ENCODE measurements at regions not wholly inside any gene's neighbourhood (a gene's known extent, or its start where the extent isn't known, plus 50 kb on each side); places are given as distances from the start of the nearest gene placed in this dataset.

DNA sequence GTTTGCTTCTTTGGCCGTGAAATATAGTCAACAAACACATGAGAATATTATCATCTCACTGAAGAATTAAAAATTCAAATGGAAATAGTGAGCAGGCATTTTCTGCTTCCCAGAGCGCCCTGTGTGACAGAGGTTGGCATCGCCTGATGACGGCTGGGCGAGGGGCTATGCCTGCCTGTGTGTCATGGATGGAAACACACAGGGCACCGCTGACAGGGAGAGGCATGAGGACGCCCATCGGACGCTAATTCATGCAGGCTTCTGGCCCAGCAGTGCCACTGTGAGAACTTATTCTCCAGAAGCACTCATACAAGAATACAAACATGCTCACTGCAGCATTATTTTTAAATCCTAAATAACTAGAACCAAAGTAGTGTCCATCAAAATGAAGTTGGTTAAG is 61.4 kb upstream of the OTOS start:
- DNase-seq (ENCODE audit: low read depth in 2 of 2) = no peak

DNA sequence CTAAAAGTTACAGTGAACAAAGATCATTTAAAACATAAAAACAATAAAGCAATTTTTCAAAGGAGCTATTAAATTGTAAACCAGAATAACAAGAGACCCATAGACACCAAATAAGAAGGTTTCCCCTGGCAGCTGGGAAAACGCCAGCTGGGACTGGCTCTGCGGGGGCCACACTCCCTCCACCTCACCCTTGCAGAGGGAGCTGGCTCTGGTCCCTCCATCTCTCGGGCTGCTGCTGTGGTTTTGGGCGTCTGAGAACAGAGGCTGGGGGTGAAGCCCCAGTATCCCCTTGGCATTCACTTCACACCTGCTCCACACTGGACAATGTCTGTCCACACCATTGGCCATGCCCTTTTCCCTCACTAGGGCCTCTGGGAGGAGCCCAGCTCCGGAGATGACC is 62.1 kb upstream of the OTOS start:
- DNase-seq (ENCODE audit: low read depth in 2 of 2) = no peak
- Histone ChIP-seq H3K36me3 (ENCODE audit: control insufficient read depth, insufficient read depth, low read length) (no peaks in the 10 kb centered on the region), H3K9me3 (ENCODE audit: control insufficient read depth, insufficient read depth, low read depth, low read length) (no peaks in the 10 kb centered on the region), H3K79me2 (ENCODE audit: control insufficient read depth, insufficient read depth, low read length) (no peaks in the 10 kb centered on the region), H3K9ac (ENCODE audit: insufficient read depth, low read length) (no peak overlapping the region), H4K20me1 (ENCODE audit: control insufficient read depth, extremely low read depth, insufficient read depth, low read length) (no peaks in the 10 kb centered on the region), H3K27me3 (ENCODE audit: control insufficient read depth, insufficient read depth, low read length) (peaks cover 14% of the 10 kb centered on the region), H3K4me3 (replicated peaks in 1 of 4; ENCODE audit: control extremely low read depth in 1 of 4, insufficient read depth in 1 of 4, low read depth in 3 of 4, low read length in 4 of 4) (no peak overlapping the region), H3K4me1 (ENCODE audit: control insufficient read depth, extremely low read depth, insufficient read depth, low read length) (no peaks in the 10 kb centered on the region), H2AFZ (ENCODE audit: low read length) (no peak overlapping the region), H3K27ac (ENCODE audit: insufficient read depth, low read length) (no peak overlapping the region), H3K4me2 (ENCODE audit: extremely low read depth, insufficient read depth, low read length) (no peak overlapping the region)
- no peak for TF ChIP-seq EZH2 (IDR thresholded peaks at IDR 0.05; ENCODE audit: low read length, missing control alignments)
- TF ChIP-seq, protein P1, sequence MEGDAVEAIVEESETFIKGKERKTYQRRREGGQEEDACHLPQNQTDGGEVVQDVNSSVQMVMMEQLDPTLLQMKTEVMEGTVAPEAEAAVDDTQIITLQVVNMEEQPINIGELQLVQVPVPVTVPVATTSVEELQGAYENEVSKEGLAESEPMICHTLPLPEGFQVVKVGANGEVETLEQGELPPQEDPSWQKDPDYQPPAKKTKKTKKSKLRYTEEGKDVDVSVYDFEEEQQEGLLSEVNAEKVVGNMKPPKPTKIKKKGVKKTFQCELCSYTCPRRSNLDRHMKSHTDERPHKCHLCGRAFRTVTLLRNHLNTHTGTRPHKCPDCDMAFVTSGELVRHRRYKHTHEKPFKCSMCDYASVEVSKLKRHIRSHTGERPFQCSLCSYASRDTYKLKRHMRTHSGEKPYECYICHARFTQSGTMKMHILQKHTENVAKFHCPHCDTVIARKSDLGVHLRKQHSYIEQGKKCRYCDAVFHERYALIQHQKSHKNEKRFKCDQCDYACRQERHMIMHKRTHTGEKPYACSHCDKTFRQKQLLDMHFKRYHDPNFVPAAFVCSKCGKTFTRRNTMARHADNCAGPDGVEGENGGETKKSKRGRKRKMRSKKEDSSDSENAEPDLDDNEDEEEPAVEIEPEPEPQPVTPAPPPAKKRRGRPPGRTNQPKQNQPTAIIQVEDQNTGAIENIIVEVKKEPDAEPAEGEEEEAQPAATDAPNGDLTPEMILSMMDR (conservative IDR thresholded peaks at IDR 0.05 in 1 of 2, IDR thresholded peaks at IDR 0.05 in 1 of 2; ENCODE audit: low read depth in 1 of 2, low read length in 2 of 2) = no peak

More for the DNA sequence above, 61.4 kb upstream of the OTOS start:
- no peak overlapping the region for H3K27ac ChIP-seq (ENCODE audit: insufficient read depth, low read length)
- H3K9ac ChIP-seq (ENCODE audit: insufficient read depth, low read length) = no peak overlapping the region
- no peak overlapping the region for H3K4me3 ChIP-seq (replicated peaks in 1 of 4; ENCODE audit: control extremely low read depth in 1 of 4, insufficient read depth in 1 of 4, low read depth in 3 of 4, low read length in 4 of 4)
- no peak overlapping the region for H2AFZ ChIP-seq (ENCODE audit: low read length)
- H4K20me1 ChIP-seq (ENCODE audit: control insufficient read depth, extremely low read depth, insufficient read depth, low read length) = no peaks in the 10 kb centered on the region
- H3K27me3 ChIP-seq (ENCODE audit: control insufficient read depth, insufficient read depth, low read length) = peaks cover 14% of the 10 kb centered on the region
- no peaks in the 10 kb centered on the region for H3K79me2 ChIP-seq (ENCODE audit: control insufficient read depth, insufficient read depth, low read length)
- no peak overlapping the region for H3K4me2 ChIP-seq (ENCODE audit: extremely low read depth, insufficient read depth, low read length)
- H3K4me1 ChIP-seq (ENCODE audit: control insufficient read depth, extremely low read depth, insufficient read depth, low read length) = no peaks in the 10 kb centered on the region
- H3K36me3 ChIP-seq (ENCODE audit: control insufficient read depth, insufficient read depth, low read length) = no peaks in the 10 kb centered on the region
- no peaks in the 10 kb centered on the region for H3K9me3 ChIP-seq (ENCODE audit: control insufficient read depth, insufficient read depth, low read depth, low read length)
- TF ChIP-seq, protein P1 (conservative IDR thresholded peaks at IDR 0.05 in 1 of 2, IDR thresholded peaks at IDR 0.05 in 1 of 2; ENCODE audit: low read depth in 1 of 2, low read length in 2 of 2) = no peak

DNA sequence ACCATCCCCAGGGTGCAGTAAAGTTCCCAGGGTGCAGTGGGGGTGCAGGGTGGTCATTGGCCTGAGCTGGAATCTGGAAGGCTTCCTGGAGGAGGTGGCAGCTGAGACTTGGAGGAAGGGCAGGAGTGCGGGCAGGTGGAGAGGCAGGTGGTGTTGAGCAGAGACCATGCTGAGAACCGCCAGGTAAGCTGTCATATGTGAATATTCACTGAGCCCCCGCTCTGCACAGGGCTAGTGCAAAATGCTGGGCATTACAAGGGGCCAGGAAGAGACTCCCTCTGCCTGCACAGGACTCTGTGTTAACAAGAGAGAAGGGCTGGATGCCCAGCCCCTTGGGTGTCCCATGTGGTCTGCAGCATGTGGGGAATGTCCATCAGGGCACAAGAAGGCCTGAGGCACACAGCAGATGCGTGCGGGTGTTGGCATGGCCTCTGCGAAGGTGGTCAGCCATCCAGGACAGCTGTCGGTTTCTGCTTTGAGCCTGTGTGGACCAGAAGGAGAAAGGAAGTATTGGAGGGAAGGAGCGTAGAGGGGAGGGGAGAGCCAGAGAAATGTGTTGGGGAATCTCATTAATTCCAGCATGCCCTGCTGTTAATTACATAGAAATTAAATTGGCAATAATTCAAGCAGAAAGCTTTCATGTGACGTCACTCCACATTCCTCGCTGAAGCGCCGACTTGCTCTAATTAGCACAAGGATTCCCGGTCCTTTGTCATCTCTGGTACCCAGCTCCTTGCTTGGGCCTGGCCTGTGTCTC is 62.8 kb upstream of the OTOS start:
- H2AFZ ChIP-seq (ENCODE audit: low read length) = no peak overlapping the region
- H3K79me2 ChIP-seq (ENCODE audit: control insufficient read depth, insufficient read depth, low read length) = no peaks in the 10 kb centered on the region
- no peaks in the 10 kb centered on the region for H3K4me1 ChIP-seq (ENCODE audit: control insufficient read depth, extremely low read depth, insufficient read depth, low read length)
- no peak overlapping the region for H3K4me3 ChIP-seq (replicated peaks in 1 of 4; ENCODE audit: control extremely low read depth in 1 of 4, insufficient read depth in 1 of 4, low read depth in 3 of 4, low read length in 4 of 4)
- no peak overlapping the region for H3K9ac ChIP-seq (ENCODE audit: insufficient read depth, low read length)
- no peaks in the 10 kb centered on the region for H3K36me3 ChIP-seq (ENCODE audit: control insufficient read depth, insufficient read depth, low read length)
- H4K20me1 ChIP-seq (ENCODE audit: control insufficient read depth, extremely low read depth, insufficient read depth, low read length) = no peaks in the 10 kb centered on the region
- H3K4me2 ChIP-seq (ENCODE audit: extremely low read depth, insufficient read depth, low read length) = no peak overlapping the region
- H3K27me3 ChIP-seq (ENCODE audit: control insufficient read depth, insufficient read depth, low read length) = peaks cover 14% of the 10 kb centered on the region
- no peaks in the 10 kb centered on the region for H3K9me3 ChIP-seq (ENCODE audit: control insufficient read depth, insufficient read depth, low read depth, low read length)
- no peak for TF ChIP-seq EZH2 (IDR thresholded peaks at IDR 0.05; ENCODE audit: low read length, missing control alignments)
- TF ChIP-seq, protein P1 (conservative IDR thresholded peaks at IDR 0.05 in 1 of 2, IDR thresholded peaks at IDR 0.05 in 1 of 2; ENCODE audit: low read depth in 1 of 2, low read length in 2 of 2) = no peak
- DNase-seq (ENCODE audit: low read depth in 2 of 2) = no peak
- H3K27ac ChIP-seq (ENCODE audit: insufficient read depth, low read length) = no peak overlapping the region
